ENCODE measurements at regions not wholly inside any gene's neighbourhood (a gene's known extent, or its start where the extent isn't known, plus 50 kb on each side); places are given as distances from the start of the nearest gene placed in this dataset.

DNA sequence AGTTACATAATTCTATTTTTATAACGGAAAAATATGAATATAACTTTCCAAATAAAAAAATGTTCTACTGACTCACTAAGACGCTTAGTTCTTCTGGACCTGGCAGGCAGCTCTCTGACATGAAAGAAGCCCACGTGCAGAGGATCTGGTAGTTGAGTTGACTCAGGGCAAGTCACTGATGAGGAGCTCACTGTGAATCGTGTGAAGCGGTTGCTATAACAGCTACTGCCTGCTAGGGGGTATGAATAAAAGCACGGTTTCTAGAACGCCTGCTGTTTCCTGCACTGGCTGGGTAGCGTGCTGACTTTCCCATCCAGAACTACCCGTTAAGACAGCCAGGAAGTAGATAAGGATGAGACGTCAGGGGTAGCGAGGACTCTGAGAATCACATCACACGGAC is 54.7 kb upstream of the WASF3 start:
- no peaks in the 10 kb centered on the region for H3K9me2 ChIP-seq (replicated peaks; ENCODE audit: insufficient read depth)
- no peak for TF ChIP-seq EZH2 (IDR thresholded peaks at IDR 0.05; ENCODE audit: borderline replicate concordance)
- no peak for TF ChIP-seq EZH2phosphoT487 (IDR thresholded peaks at IDR 0.05; ENCODE audit: low read depth, severe bottlenecking, unreplicated experiment)
- TF ChIP-seq, protein P1, sequence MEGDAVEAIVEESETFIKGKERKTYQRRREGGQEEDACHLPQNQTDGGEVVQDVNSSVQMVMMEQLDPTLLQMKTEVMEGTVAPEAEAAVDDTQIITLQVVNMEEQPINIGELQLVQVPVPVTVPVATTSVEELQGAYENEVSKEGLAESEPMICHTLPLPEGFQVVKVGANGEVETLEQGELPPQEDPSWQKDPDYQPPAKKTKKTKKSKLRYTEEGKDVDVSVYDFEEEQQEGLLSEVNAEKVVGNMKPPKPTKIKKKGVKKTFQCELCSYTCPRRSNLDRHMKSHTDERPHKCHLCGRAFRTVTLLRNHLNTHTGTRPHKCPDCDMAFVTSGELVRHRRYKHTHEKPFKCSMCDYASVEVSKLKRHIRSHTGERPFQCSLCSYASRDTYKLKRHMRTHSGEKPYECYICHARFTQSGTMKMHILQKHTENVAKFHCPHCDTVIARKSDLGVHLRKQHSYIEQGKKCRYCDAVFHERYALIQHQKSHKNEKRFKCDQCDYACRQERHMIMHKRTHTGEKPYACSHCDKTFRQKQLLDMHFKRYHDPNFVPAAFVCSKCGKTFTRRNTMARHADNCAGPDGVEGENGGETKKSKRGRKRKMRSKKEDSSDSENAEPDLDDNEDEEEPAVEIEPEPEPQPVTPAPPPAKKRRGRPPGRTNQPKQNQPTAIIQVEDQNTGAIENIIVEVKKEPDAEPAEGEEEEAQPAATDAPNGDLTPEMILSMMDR (IDR thresholded peaks at IDR 0.05; ENCODE audit: poor library complexity): no peak
- H3K4me3 ChIP-seq: no peak overlapping the region
- no peak overlapping the region for H2AFZ ChIP-seq
- H3K79me2 ChIP-seq: no peaks in the 10 kb centered on the region
- H3K9me3 ChIP-seq (ENCODE audit: low read depth): no peaks in the 10 kb centered on the region
- peak; percentile 52 for DNase-seq (ENCODE audit: low spot score)
- no peaks in the 10 kb centered on the region for H4K20me1 ChIP-seq (ENCODE audit: insufficient read depth, poor library complexity, severe bottlenecking)
- no peaks in the 10 kb centered on the region for H3K4me1 ChIP-seq (ENCODE audit: insufficient read depth)
- no peaks in the 10 kb centered on the region for H3K36me3 ChIP-seq (replicated peaks; ENCODE audit: insufficient read depth, low read depth)
- H3K4me2 ChIP-seq: no peak overlapping the region
- WGBS (ENCODE audit: low lambda C conversion rate, missing lambda C conversion rate): 37% methylated on average over 12 of the region's 12 CpGs
- no peaks in the 10 kb centered on the region for H3K27me3 ChIP-seq
- no peak overlapping the region for H3K27ac ChIP-seq

GRCh38 chr13:26503826-26504594 is 53.5 kb upstream of the WASF3 start:
- Histone ChIP-seq H3K9me3 (ENCODE audit: low read depth) (no peaks in the 10 kb centered on the region), H3K4me1 (ENCODE audit: insufficient read depth) (no peaks in the 10 kb centered on the region), H2AFZ (no peak overlapping the region), H3K79me2 (no peaks in the 10 kb centered on the region), H3K4me3 (no peak overlapping the region), H3K27me3 (no peaks in the 10 kb centered on the region), H3K9me2 (replicated peaks; ENCODE audit: insufficient read depth) (no peaks in the 10 kb centered on the region), H4K20me1 (ENCODE audit: insufficient read depth, poor library complexity, severe bottlenecking) (no peaks in the 10 kb centered on the region), H3K27ac (no peak overlapping the region), H3K36me3 (replicated peaks; ENCODE audit: insufficient read depth, low read depth) (no peaks in the 10 kb centered on the region), H3K4me2 (no peak overlapping the region)
- WGBS (ENCODE audit: low lambda C conversion rate, missing lambda C conversion rate): 80% methylated on average over 8 of the region's 8 CpGs
- DNase-seq (ENCODE audit: low spot score): no peak
- TF ChIP-seq EZH2 (IDR thresholded peaks at IDR 0.05; ENCODE audit: borderline replicate concordance): no peak
- TF ChIP-seq, protein P1 (IDR thresholded peaks at IDR 0.05; ENCODE audit: poor library complexity): no peak
- TF ChIP-seq EZH2phosphoT487 (IDR thresholded peaks at IDR 0.05; ENCODE audit: low read depth, severe bottlenecking, unreplicated experiment): no peak
